Lung (tissue), 11 donors: ENCODE measurements at regions not wholly inside any gene's neighbourhood (a gene's known extent, or its start where the extent isn't known, plus 50 kb on each side); places are given as distances from the start of the nearest gene placed in this dataset.

Experiments used
- ATAC-seq: fragments of 200-7000 bp; cut with Tn5 transposase; one replicate; pipeline ENCODE4 v1.9.1; 2020; ENCODE audit warnings: moderate number of reproducible peaks; ENCODE audit not compliant: insufficient read depth, low FRiP score
- DNase-seq, 3 donors: peaks; one replicate each; pipeline ENCODE4 v3.0.0-alpha.2; 2013 to 2017
- H3K27ac ChIP-seq, 2 donors: one replicate each; pipeline ENCODE4 v1.5.1; 2013; ENCODE audit warnings: mild to moderate bottlenecking in 2 of 2, moderate library complexity in 2 of 2, control low read depth in 1 of 2, inconsistent platforms in 1 of 2, low read depth in 1 of 2, low read length in 1 of 2
- H3K27me3 ChIP-seq, 3 donors: one replicate each; pipeline ENCODE4 v1.5.1; 2013; ENCODE audit warnings: low read length in 2 of 3; ENCODE audit not compliant: control insufficient read depth in 3 of 3, insufficient read depth in 3 of 3
- H3K36me3 ChIP-seq, 4 donors: one replicate each; pipeline ENCODE4 v1.5.1; 2013; ENCODE audit warnings: low read length in 4 of 4, mild to moderate bottlenecking in 1 of 4, moderate library complexity in 1 of 4; ENCODE audit not compliant: control insufficient read depth in 4 of 4, insufficient read depth in 4 of 4
- H3K4me1 ChIP-seq, 5 donors: one replicate each; pipeline ENCODE4 v1.5.1; 2013; ENCODE audit warnings: low read length in 5 of 5, mild to moderate bottlenecking in 2 of 5, moderate library complexity in 1 of 5; ENCODE audit not compliant: control insufficient read depth in 5 of 5, insufficient read depth in 5 of 5
- H3K4me3 ChIP-seq: one replicate; pipeline ENCODE4 v1.5.1; 2013; ENCODE audit warnings: mild to moderate bottlenecking, control low read depth, moderate library complexity
- H3K9ac ChIP-seq, 2 donors: one replicate each; pipeline ENCODE4 v1.5.1; 2013; ENCODE audit warnings: low read length in 2 of 2, control low read depth in 1 of 2; ENCODE audit not compliant: insufficient read depth in 1 of 2
- H3K9me3 ChIP-seq, 4 donors: one replicate each; pipeline ENCODE4 v1.5.1; 2013; ENCODE audit warnings: low read length in 3 of 4, mild to moderate bottlenecking in 1 of 4, moderate library complexity in 1 of 4; ENCODE audit not compliant: control insufficient read depth in 4 of 4, insufficient read depth in 3 of 4
- CTCF ChIP-seq: IDR thresholded peaks from 2 replicates; pipeline ENCODE4 v1.5.1; 2012; ENCODE audit warnings: mild to moderate bottlenecking; ENCODE audit errors: control extremely low read depth, extremely low read depth
- WGBS, 2 donors: extraction: QIAGEN DNeasy Blood & Tissue Kit; methylation state at CpG; one replicate each; pipeline ENCODE4 v1.1.7; 2013; 5-methylcytosine and 5-hydroxymethylcytosine counted together
- donor health status: control.
- donor health status: control.
- donor health status: Bipolar disorder and iron deficiency.
- donor health status: healthy.
- donor health status: DM: yes; HTN: yes; CAD: no.

- Histone ChIP-seq H3K4me1 (no peaks in the 10 kb centered on the region), H3K4me3 (no peak overlapping the region), H3K9me3 (peaks cover 0 to 4% (median 0%) of the 10 kb centered on the region in 4 donors), H3K27ac (no peak overlapping the region), H3K36me3 (no peaks in the 10 kb centered on the region), H3K27me3 (peaks cover 0 to 3% (median 0%) of the 10 kb centered on the region in 3 donors), H3K9ac (no peak overlapping the region)
- no peak for TF ChIP-seq CTCF
- ATAC-seq (no peak), DNase-seq (no peak)
- WGBS, 2 donors = 51 to 73% methylated on average over 2 of the region's 2 CpGs
Measured at GRCh38 chr17:27066315-27066714, 227.6 kb upstream of the WSB1 start.

- Histone ChIP-seq H3K4me1 (no peaks in the 10 kb centered on the region), H3K27me3 (no peaks in the 10 kb centered on the region), H3K27ac (no peak overlapping the region), H3K9ac (no peak overlapping the region), H3K9me3 (peaks cover 0 to 9% (median 2%) of the 10 kb centered on the region in 4 donors), H3K4me3 (no peak overlapping the region), H3K36me3 (no peaks in the 10 kb centered on the region)
- DNase-seq (no peak), ATAC-seq (no peak)
- no peak for TF ChIP-seq CTCF
Measured at GRCh38 chr17:27069842-27070508, 223.9 kb upstream of the WSB1 start.

- Histone ChIP-seq H3K9me3 (peaks cover 0 to 10% (median 2%) of the 10 kb centered on the region in 4 donors), H3K36me3 (no peaks in the 10 kb centered on the region), H3K4me3 (no peak overlapping the region), H3K4me1 (no peaks in the 10 kb centered on the region), H3K27me3 (no peaks in the 10 kb centered on the region), H3K27ac (no peak overlapping the region), H3K9ac (no peak overlapping the region)
- WGBS, 2 donors = 64 to 82% methylated on average over 1 of the region's 1 CpG
- no peak for TF ChIP-seq CTCF
- DNase-seq = no peak
- ATAC-seq = no peak
Measured at GRCh38 chr17:27070836-27071235, 223.1 kb upstream of the WSB1 start.

GRCh38 chr17:27072885-27073284 lies 221.0 kb upstream of the WSB1 start:
- Histone ChIP-seq H3K27me3 (no peaks in the 10 kb centered on the region), H3K27ac (no peak overlapping the region), H3K9ac (no peak overlapping the region), H3K4me3 (no peak overlapping the region), H3K9me3 (peaks cover 0 to 12% (median 3%) of the 10 kb centered on the region in 4 donors), H3K36me3 (no peaks in the 10 kb centered on the region), H3K4me1 (no peaks in the 10 kb centered on the region)
- TF ChIP-seq CTCF = no peak
- WGBS, 2 donors = 48 to 51% methylated on average over 3 of the region's 3 CpGs
- no peak for DNase-seq
- no peak for ATAC-seq
